ENCODE measurements at regions not wholly inside any gene's neighbourhood (a gene's known extent, or its start where the extent isn't known, plus 50 kb on each side); places are given as distances from the start of the nearest gene placed in this dataset.

GRCh38 chr4:104418286-104418685 lies 76.4 kb downstream of the CXXC4 start:
- no peak for DNase-seq

- DNase-seq: no peak
These were observed 77.3 kb downstream of the CXXC4 start for GRCh38 chr4:104417357-104417882.

- no peak for DNase-seq
These were observed 77.9 kb downstream of the CXXC4 start for GRCh38 chr4:104416725-104417356.

- DNase-seq: no peak
These were observed 81.2 kb downstream of the CXXC4 start for GRCh38 chr4:104413487-104413886.

- no peak for DNase-seq
These were observed 82.3 kb downstream of the CXXC4 start for GRCh38 chr4:104412344-104412743.

- no peak for DNase-seq
These were observed 83.2 kb downstream of the CXXC4 start for GRCh38 chr4:104411502-104411901.

- DNase-seq: no peak
These were observed 85.8 kb downstream of the CXXC4 start for GRCh38 chr4:104408878-104409277.

GRCh38 chr4:104404361-104404760 lies 90.3 kb downstream of the CXXC4 start:
- no peak for DNase-seq

- no peak for DNase-seq
These were observed 99.5 kb downstream of the CXXC4 start for GRCh38 chr4:104395168-104395614.

- DNase-seq: no peak
These were observed 100.1 kb downstream of the CXXC4 start for GRCh38 chr4:104394406-104395167.

GRCh38 chr4:104393655-104394324 lies 100.9 kb downstream of the CXXC4 start:
- DNase-seq: no peak

GRCh38 chr4:104385713-104386112 lies 109.0 kb downstream of the CXXC4 start:
- DNase-seq: no peak

- no peak for DNase-seq
These were observed 111.7 kb downstream of the CXXC4 start for GRCh38 chr4:104382961-104383360.

GRCh38 chr4:104381729-104382128 lies 113.0 kb downstream of the CXXC4 start:
- no peak for DNase-seq

- DNase-seq: no peak
These were observed 129.1 kb downstream of the CXXC4 start for GRCh38 chr4:104365618-104366017.

- no peak for DNase-seq
These were observed 141.2 kb downstream of the CXXC4 start for GRCh38 chr4:104353481-104353880.

GRCh38 chr4:104352211-104352610 lies 142.5 kb downstream of the CXXC4 start:
- no peak for DNase-seq

GRCh38 chr4:104351706-104352105 lies 143.0 kb downstream of the CXXC4 start:
- peak; percentile 77 for DNase-seq

- DNase-seq: no peak
These were observed 149.0 kb downstream of the CXXC4 start for GRCh38 chr4:104345598-104346242.

GRCh38 chr4:104344342-104344980 lies 150.2 kb downstream of the CXXC4 start:
- DNase-seq: peak; percentile 45

- DNase-seq: no peak
These were observed 160.3 kb downstream of the CXXC4 start for GRCh38 chr4:104334410-104334809.

GRCh38 chr4:104330125-104330905 lies 164.4 kb downstream of the CXXC4 start:
- no peak for DNase-seq

Data from islet precursor cell (in vitro differentiated cells).